NCI-H510A (cell line): ENCODE measurements at regions not wholly inside any gene's neighbourhood (a gene's known extent, or its start where the extent isn't known, plus 50 kb on each side); places are given as distances from the start of the nearest gene placed in this dataset.
A peak's percentile ranks its signal among the peaks of the same experiment; 100 is the strongest.
"Not testable (repeated sequence)": the region's sequence is repeated elsewhere in the genome, so short reads cannot be mapped to it uniquely, and the experiment has no call there.

Source experiments
- DNase-seq: peaks from one replicate; lab custom pipeline; 2025; lab: John Stamatoyannopoulos, UW

- DNase-seq = no peak
These were observed 194.0 kb upstream of the RBBP8 start for GRCh38 chr18:22739061-22739642.

- DNase-seq = no peak
These were observed 193.3 kb upstream of the RBBP8 start for GRCh38 chr18:22739789-22740188.

DNA sequence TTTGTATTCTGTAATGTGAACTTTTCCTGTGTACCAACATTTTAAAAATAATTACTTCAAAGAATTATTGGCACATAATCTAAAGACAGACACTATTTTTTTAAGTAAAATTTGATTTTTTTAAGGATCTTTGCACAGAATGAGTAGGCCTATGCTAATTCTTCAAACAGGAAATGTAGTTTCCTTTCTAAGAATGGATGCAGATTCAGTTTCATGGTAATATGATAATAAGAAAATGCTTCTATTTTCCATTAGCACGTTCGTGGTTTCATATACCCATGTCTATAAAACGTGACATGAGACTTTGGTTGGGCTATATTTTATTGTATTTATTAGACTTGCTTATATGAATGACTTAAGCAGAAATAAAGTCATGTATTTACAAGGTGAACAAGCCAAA is 191.8 kb upstream of the RBBP8 start:
- no peak for DNase-seq

GRCh38 chr18:22742409-22742808 is 190.7 kb upstream of the RBBP8 start:
- DNase-seq = no peak

GRCh38 chr18:22745966-22746365 is 187.2 kb upstream of the RBBP8 start:
- DNase-seq = no peak

- DNase-seq = no peak
These were observed 181.1 kb upstream of the RBBP8 start for GRCh38 chr18:22752014-22752413.

DNA sequence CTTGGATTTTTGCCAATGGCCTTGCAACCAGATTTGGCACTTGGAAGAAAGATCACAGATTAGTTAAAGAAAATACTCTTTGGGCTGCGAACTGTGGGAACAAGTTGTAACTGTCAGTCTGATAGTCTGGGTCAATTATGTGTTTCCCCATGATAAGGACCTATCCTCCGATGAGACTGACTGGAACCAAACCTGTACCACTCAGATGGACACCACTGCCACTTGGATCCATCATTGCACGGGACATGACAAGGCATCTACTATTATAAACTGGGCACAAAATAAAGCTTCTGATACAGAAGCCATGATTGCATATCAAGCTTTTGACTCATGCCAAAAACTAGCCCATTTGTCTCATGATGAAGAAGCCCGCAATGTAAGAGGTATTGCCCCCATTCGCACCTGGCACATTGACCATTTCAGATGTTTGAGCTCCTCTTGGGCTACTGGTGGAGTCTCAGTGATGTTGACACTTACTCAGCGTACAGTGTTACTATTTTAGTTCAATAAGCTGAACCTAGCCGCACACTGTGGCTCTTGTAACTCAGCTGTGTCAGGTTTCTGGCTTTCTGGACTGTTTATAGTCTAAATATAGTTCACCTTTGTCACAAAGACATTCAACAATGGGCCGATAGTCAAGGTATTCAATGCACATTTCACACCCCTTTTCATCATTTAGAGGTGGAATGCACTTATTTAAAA is 179.8 kb upstream of the RBBP8 start:
- DNase-seq = no peak

- not testable (repeated sequence) for DNase-seq
These were observed 169.1 kb upstream of the RBBP8 start for GRCh38 chr18:22764005-22764404.

- no peak for DNase-seq
These were observed 167.2 kb upstream of the RBBP8 start for GRCh38 chr18:22765896-22766295.

GRCh38 chr18:22767653-22768052 is 165.5 kb upstream of the RBBP8 start:
- no peak for DNase-seq

DNA sequence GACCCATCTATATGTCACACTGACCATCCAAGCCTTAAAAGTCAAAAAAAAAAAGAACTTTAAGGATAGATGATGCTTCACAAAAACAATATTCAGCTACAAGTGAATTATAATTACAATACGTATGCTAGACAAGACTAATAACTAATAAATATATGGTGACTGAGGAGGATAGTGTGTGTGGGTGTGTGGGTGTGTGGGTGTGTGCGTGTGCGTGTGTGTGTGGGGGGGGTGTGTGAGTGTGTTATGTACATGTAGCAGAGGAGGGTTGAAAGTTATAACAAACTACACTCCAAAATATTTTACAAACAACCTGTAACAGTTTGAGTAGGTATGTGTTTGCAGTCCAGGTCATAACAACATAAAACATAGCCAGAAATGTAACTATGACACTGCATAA is 159.2 kb upstream of the RBBP8 start:
- no peak for DNase-seq

GRCh38 chr18:22778996-22779395 is 154.1 kb upstream of the RBBP8 start:
- peak; percentile 12 for DNase-seq

DNA sequence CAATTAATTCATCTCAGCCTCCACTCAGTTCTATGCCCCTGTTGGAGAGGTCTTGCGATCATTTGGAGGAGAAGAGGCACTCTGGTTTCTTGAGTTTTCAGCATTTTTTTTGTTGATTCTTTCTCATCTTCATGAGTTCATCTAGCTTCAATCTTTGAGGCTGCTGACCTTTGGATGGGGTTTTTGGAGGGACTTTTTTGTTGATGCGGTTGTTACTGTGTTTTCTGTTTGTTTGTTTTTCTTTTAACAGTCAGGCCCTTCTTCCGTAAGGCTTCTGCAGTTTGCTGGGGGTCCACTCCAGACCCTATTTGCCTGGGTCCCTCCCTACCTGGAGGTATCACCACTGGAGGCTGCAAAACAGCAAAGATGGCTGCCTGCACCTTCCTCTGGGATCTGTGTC is 149.9 kb upstream of the RBBP8 start:
- no peak for DNase-seq

- DNase-seq = no peak
These were observed 149.5 kb upstream of the RBBP8 start for GRCh38 chr18:22783662-22784076.

DNA sequence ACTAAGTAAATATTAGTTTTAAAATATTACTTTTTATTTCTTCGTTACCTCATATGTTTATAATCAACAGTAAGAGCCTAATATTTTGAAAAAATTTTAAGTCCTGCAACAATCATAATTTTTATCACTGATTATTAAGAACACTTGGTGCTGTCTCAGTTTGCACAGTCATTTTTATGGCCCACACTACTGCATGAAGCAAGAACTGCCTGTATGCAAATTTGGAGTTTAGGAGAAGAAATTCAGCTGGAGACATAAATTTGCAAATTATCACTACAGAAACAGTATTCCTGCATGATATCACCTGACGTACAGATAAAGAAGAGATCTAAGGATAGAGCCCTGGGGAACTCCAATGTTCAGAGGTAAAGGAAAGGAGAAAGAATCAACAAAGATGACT is 144.1 kb upstream of the RBBP8 start:
- DNase-seq = no peak

DNA sequence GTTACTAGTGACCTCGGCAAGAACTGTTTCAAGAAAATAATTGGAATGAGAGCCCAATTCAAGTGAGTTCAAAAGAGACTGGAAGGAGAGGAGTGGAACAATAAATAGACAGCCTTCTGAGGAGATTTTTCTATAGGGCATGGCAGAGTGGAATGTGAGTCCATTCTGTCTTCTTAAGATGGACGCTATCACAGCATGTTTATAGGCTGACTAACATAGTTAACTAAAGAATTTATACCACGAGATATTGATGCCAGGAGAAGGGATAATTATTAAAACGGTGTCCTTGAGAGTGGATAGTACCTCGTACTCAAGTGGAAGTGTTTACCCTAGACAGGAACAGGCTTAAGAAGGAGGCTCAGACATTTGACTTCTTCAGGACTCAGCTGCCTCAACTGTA is 143.5 kb upstream of the RBBP8 start:
- no peak for DNase-seq

DNA sequence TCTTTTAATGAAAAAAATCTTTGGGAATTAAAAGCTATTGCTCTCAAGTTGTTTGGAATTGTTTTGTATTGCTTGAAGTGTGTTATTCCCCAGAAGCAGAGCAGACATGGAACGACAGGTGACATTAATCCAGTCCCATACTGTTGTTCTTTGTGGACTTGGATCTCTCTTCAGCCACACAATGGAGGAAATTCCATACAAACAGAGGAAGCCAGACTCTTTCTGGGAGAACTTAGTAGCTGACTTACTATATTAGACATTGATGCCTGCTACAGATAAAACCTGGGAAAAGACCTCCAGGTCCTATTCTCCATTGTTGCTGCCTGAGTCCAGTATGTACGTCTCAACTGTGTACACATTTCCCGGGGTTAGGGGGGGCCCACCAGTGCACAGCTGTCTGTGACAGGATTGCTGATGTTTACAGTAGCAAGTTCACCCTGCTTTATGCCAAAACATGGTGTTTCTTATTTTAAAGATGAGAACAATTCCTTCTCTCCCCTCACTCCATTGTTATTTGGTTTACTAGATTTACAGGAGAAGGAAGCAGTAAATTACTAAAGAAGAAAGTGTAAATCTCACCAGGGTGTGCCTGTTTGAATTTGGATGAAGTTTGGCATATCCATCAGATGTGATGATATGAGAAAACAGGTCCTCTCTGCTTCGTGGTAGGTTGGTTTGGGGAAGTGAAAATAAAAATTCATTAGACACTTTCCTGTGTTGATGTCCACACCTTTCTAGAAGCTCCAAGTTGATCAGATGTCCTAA is 142.4 kb upstream of the RBBP8 start:
- DNase-seq = no peak

DNA sequence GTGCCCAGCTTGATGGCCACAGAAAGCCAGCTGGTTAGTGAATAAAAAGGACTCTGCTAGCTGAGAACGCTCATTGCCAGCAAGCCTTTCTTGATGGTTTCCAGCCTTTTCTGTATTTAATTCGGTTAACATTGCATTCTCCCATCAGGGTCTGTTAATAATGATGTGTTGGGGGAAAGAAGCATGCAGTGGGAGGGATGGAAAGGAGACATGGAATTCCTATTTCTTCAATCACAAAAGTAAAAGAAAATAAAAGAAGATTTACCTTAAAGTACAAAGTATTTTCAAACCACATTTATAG is 141.9 kb upstream of the RBBP8 start:
- no peak for DNase-seq

GRCh38 chr18:22796113-22796512 is 137.0 kb upstream of the RBBP8 start:
- DNase-seq = no peak

- DNase-seq = no peak
These were observed 132.6 kb upstream of the RBBP8 start for GRCh38 chr18:22800551-22800951.

GRCh38 chr18:22813648-22814328 is 119.3 kb upstream of the RBBP8 start:
- DNase-seq = no peak

GRCh38 chr18:22814329-22814703 is 118.8 kb upstream of the RBBP8 start:
- no peak for DNase-seq
